ENCODE measurements at regions not wholly inside any gene's neighbourhood (a gene's known extent, or its start where the extent isn't known, plus 50 kb on each side); places are given as distances from the start of the nearest gene placed in this dataset.

- in situ Hi-C loops (cut with MboI), result no loop called here
Measured at GRCh38 chr18:42187611-42188380, 232.8 kb downstream of the PIK3C3 start.

More at GRCh38 chr18:42187611-42188380, 232.8 kb downstream of the PIK3C3 start:
- Histone ChIP-seq H3K27ac (ENCODE audit: extremely low read depth, low read depth, low read length) (no peak overlapping the region), H3K79me2 (ENCODE audit: control insufficient read depth, insufficient read depth, low read length) (no peaks in the 10 kb centered on the region), H3K4me3 (no peak overlapping the region), H3K4me2 (ENCODE audit: insufficient read depth, low read length) (no peak overlapping the region), H3K9me3 (replicated peaks; ENCODE audit: control insufficient read depth, insufficient read depth, low read depth, low read length) (no peaks in the 10 kb centered on the region), H3K9me1 (ENCODE audit: control insufficient read depth, insufficient read depth, low read length) (no peaks in the 10 kb centered on the region), H2AFZ (ENCODE audit: low read depth, low read length) (no peak overlapping the region), H3K9ac (ENCODE audit: insufficient read depth in 1 of 2, low read depth in 2 of 2, low read length in 2 of 2) (no peak overlapping the region), H3K27me3 (ENCODE audit: control insufficient read depth in 2 of 2, insufficient read depth in 2 of 2, low read length in 2 of 2) (no peaks in the 10 kb centered on the region), H3K4me1 (replicated peaks in 1 of 2; ENCODE audit: control insufficient read depth in 2 of 2, insufficient read depth in 2 of 2, low read length in 2 of 2) (no peaks in the 10 kb centered on the region), H4K20me1 (replicated peaks; ENCODE audit: control insufficient read depth, insufficient read depth, low read length) (no peaks in the 10 kb centered on the region), H3K36me3 (ENCODE audit: control insufficient read depth, insufficient read depth, low read length) (no peaks in the 10 kb centered on the region)
- no TSS peak for BruUV-seq (replicated peaks)
- WGBS (ENCODE audit: insufficient coverage, low coverage, missing lambda C conversion rate), result 0% methylated on average over 4 of the region's 4 CpGs
- POLR2A ChIA-PET, result no interaction called here
- CTCF ChIA-PET (ENCODE audit: low intra/inter-chr PET ratio), result no interaction called here
- intact Hi-C loops (cut with micrococcal nuclease), result no loop called here
- TF ChIP-seq TEAD4 (IDR thresholded peaks at IDR 0.05; ENCODE audit: low read length) (no peak), TEAD4 (CRISPR knock-in tag; IDR thresholded peaks at IDR 0.05; ENCODE audit: borderline replicate concordance) (no peak), HMGN3 (IDR thresholded peaks at IDR 0.05; ENCODE audit: borderline replicate concordance, extremely low read depth, insufficient read length, low read depth, low read length) (no peak), ZNF212 (CRISPR knock-in tag; IDR thresholded peaks at IDR 0.05) (no peak), MAX (CRISPR knock-in tag; IDR thresholded peaks at IDR 0.05) (no peak), POLR2H (tag; IDR thresholded peaks at IDR 0.05; ENCODE audit: low read depth) (no peak), ZNF184 (CRISPR knock-in tag; IDR thresholded peaks at IDR 0.05) (no peak), TFAP4 (CRISPR knock-in tag; IDR thresholded peaks at IDR 0.05; ENCODE audit: borderline replicate concordance) (no peak), ZNF785 (CRISPR knock-in tag; IDR thresholded peaks at IDR 0.05) (no peak), ZNF589 (CRISPR knock-in tag; IDR thresholded peaks at IDR 0.05; ENCODE audit: low read depth) (no peak)
- ATAC-seq (no peak), DNase-seq (ENCODE audit: extremely low read depth in 1 of 4, low spot score in 3 of 4) (no peak), FAIRE-seq (no peak)
